ENCODE measurements at regions not wholly inside any gene's neighbourhood (a gene's known extent, or its start where the extent isn't known, plus 50 kb on each side); places are given as distances from the start of the nearest gene placed in this dataset.

DNA sequence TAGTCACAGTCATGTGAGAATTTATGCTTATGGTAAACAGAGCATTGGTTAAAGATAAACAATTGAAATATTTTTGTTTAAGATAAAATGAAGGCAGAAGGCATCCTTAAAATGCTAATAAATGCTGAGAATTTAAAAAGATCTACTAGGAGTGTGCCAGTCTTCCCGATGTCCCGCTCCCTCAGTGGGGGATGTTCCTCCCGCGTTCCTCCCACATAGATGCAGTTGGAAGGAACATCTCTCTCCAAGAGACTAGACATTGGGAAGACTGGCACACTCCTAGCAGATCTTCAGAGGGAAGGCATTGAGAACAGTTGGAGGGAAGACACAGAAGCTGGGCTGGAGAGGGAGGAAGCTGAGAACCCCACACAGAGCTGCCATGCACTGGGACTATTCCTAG is 203.3 kb downstream of the EDN1 start:
- TF ChIP-seq CTCF (IDR thresholded peaks at IDR 0.05) (no peak), POLR2A (IDR thresholded peaks at IDR 0.05) (no peak), POLR2AphosphoS5 (IDR thresholded peaks at IDR 0.05) (no peak)

Measured in breast epithelium (tissue), 3 donors.